ENCODE measurements at regions not wholly inside any gene's neighbourhood (a gene's known extent, or its start where the extent isn't known, plus 50 kb on each side); places are given as distances from the start of the nearest gene placed in this dataset.

GRCh38 chr10:21165489-21165888 is 268.4 kb upstream of the NEBL start:
- intact Hi-C loops (cut with DNase I): no loop called here
- no peak overlapping the region for H3K27ac ChIP-seq
- H3K4me3 ChIP-seq: no peak overlapping the region
- no peaks in the 10 kb centered on the region for H3K9me3 ChIP-seq
- no peaks in the 10 kb centered on the region for H3K27me3 ChIP-seq
- H3K4me1 ChIP-seq: peaks cover 20% of the 10 kb centered on the region
- ATAC-seq (no peak), DNase-seq (no peak)
- WGBS, 2 donors: 93 to 96% methylated on average over 7 of the region's 7 CpGs
- TF ChIP-seq, protein P1, sequence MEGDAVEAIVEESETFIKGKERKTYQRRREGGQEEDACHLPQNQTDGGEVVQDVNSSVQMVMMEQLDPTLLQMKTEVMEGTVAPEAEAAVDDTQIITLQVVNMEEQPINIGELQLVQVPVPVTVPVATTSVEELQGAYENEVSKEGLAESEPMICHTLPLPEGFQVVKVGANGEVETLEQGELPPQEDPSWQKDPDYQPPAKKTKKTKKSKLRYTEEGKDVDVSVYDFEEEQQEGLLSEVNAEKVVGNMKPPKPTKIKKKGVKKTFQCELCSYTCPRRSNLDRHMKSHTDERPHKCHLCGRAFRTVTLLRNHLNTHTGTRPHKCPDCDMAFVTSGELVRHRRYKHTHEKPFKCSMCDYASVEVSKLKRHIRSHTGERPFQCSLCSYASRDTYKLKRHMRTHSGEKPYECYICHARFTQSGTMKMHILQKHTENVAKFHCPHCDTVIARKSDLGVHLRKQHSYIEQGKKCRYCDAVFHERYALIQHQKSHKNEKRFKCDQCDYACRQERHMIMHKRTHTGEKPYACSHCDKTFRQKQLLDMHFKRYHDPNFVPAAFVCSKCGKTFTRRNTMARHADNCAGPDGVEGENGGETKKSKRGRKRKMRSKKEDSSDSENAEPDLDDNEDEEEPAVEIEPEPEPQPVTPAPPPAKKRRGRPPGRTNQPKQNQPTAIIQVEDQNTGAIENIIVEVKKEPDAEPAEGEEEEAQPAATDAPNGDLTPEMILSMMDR (IDR thresholded peaks at IDR 0.05): no peak
- no peak for TF ChIP-seq POLR2A (IDR thresholded peaks at IDR 0.05)
- H3K36me3 ChIP-seq (replicated peaks in 1 of 2; ENCODE audit: insufficient read depth in 1 of 2, low read depth in 2 of 2): no peaks in the 10 kb centered on the region

DNA sequence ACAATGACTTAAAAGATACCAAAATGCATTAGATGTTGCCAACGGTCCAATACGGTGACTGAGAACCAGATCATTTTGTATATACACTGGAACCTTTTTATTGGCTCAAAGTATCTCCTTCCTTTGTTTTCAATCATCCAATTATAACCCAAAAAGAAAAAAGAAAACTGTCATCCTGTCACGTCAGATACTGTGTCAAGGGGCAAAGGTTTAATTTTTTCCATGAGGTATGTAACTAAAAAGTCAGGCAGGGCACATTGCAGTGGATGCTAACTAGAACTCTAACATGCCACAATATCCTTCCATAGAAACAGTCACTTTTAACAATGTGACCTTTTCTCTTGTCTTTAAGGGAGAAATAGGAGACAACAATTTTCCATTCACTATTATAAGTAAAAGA is 267.6 kb upstream of the NEBL start:
- H3K36me3 ChIP-seq (replicated peaks in 1 of 2; ENCODE audit: insufficient read depth in 1 of 2, low read depth in 2 of 2): no peaks in the 10 kb centered on the region
- no peaks in the 10 kb centered on the region for H3K27me3 ChIP-seq
- no peak for TF ChIP-seq POLR2A (IDR thresholded peaks at IDR 0.05)
- TF ChIP-seq, protein P1 (IDR thresholded peaks at IDR 0.05): no peak
- no peak overlapping the region for H3K27ac ChIP-seq
- H3K4me1 ChIP-seq: peaks cover 20% of the 10 kb centered on the region
- no peak for ATAC-seq
- intact Hi-C loops (cut with DNase I): no loop called here
- no peak overlapping the region for H3K4me3 ChIP-seq
- DNase-seq: no peak
- 55 to 70% methylated on average over 3 of the region's 3 CpGs for WGBS, 2 donors
- no peaks in the 10 kb centered on the region for H3K9me3 ChIP-seq

DNA sequence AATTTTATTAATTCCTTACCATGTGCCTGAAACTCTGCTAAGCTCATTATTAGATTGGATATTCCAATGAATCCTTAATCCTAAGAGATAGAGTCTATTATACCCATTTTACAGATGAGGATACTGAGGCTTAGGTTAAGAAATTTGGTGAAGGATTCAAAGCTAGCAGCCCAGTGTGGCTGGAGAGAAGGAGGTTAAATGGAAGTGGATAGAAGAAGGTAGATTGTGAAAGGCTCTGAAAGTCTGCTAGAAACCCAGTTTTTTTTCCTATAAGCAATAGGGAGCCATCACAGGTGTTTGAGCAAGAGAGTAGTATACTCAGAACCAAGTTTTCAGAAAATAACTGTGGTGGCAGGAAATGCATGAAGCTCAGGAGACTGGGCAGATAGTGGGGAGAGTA is 265.8 kb upstream of the NEBL start:
- TF ChIP-seq, protein P1 (IDR thresholded peaks at IDR 0.05): no peak
- no peak for TF ChIP-seq POLR2A (IDR thresholded peaks at IDR 0.05)
- intact Hi-C loops (cut with DNase I): no loop called here
- DNase-seq (no peak), ATAC-seq (no peak)
- Histone ChIP-seq H3K27me3 (no peaks in the 10 kb centered on the region), H3K4me1 (peaks cover 20% of the 10 kb centered on the region), H3K4me3 (no peak overlapping the region), H3K9me3 (no peaks in the 10 kb centered on the region), H3K27ac (no peak overlapping the region), H3K36me3 (replicated peaks in 1 of 2; ENCODE audit: insufficient read depth in 1 of 2, low read depth in 2 of 2) (no peaks in the 10 kb centered on the region)

GRCh38 chr10:21161647-21162046 is 264.5 kb upstream of the NEBL start:
- H3K27ac ChIP-seq: no peak overlapping the region
- no peak overlapping the region for H3K4me3 ChIP-seq
- no peaks in the 10 kb centered on the region for H3K36me3 ChIP-seq (replicated peaks in 1 of 2; ENCODE audit: insufficient read depth in 1 of 2, low read depth in 2 of 2)
- TF ChIP-seq, protein P1 (IDR thresholded peaks at IDR 0.05): no peak
- no peak for TF ChIP-seq POLR2A (IDR thresholded peaks at IDR 0.05)
- intact Hi-C loops (cut with DNase I): no loop called here
- H3K27me3 ChIP-seq: no peaks in the 10 kb centered on the region
- no peaks in the 10 kb centered on the region for H3K9me3 ChIP-seq
- DNase-seq (no peak), ATAC-seq (no peak)
- H3K4me1 ChIP-seq: peaks cover 17% of the 10 kb centered on the region
- 97 to 98% methylated on average over 2 of the region's 2 CpGs for WGBS, 2 donors

DNA sequence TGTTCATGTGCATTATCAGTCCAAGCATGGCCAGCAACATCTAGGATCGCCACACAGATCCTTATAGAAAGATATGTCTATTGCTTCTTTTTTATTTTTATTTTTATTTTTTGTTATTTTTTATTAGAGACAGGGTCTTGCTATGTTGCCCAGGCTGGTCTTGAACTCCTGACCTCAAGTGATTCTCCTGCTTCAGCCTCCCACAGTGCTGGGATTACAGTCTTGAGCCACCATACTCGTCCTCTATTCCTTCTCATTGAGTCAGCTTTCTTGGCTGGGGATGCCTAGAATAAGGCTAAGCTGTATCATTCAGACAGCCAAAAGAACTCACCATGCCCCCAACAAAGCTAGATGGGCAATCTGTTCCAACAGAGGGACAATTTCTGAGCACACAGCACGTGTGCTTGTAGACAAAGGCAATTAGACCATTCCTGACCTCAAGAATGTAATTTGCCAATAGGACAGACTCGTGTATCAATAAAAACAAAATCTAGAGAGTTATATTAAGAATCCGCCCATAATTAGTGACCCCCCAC is 264.0 kb upstream of the NEBL start:
- DNase-seq (no peak), ATAC-seq (no peak)
- TF ChIP-seq, protein P1 (IDR thresholded peaks at IDR 0.05): no peak
- no peak for TF ChIP-seq POLR2A (IDR thresholded peaks at IDR 0.05)
- Histone ChIP-seq H3K4me3 (no peak overlapping the region), H3K36me3 (replicated peaks in 1 of 2; ENCODE audit: insufficient read depth in 1 of 2, low read depth in 2 of 2) (no peaks in the 10 kb centered on the region), H3K27me3 (no peaks in the 10 kb centered on the region), H3K27ac (no peak overlapping the region), H3K9me3 (no peaks in the 10 kb centered on the region), H3K4me1 (peaks cover 13% of the 10 kb centered on the region)
- intact Hi-C loops (cut with DNase I): no loop called here
- WGBS, 2 donors: 83 to 86% methylated on average over 5 of the region's 5 CpGs
